OCI-LY7 (cell line): ENCODE measurements at regions not wholly inside any gene's neighbourhood (a gene's known extent, or its start where the extent isn't known, plus 50 kb on each side); places are given as distances from the start of the nearest gene placed in this dataset.

Experiments used
- EZH2phosphoT487 ChIP-seq: fragments of 200-600 bp; sonication (generic); IDR thresholded peaks from 2 replicates; pipeline ENCODE4 v1.6.1; 2018; ENCODE audit warnings: low read depth, borderline replicate concordance, mild to moderate bottlenecking, mixed run types, antibody characterized with exemption, low read length, moderate library complexity, mixed read lengths
- TF ChIP-seq, protein P1 (sequence below): fragments of 200-600 bp; sonication (generic); conservative IDR thresholded peaks from 2 replicates; pipeline ENCODE4 v1.5.1; 2014; ENCODE audit warnings: mild to moderate bottlenecking, antibody characterized with exemption, low read length, moderate library complexity, mixed read lengths

DNA sequence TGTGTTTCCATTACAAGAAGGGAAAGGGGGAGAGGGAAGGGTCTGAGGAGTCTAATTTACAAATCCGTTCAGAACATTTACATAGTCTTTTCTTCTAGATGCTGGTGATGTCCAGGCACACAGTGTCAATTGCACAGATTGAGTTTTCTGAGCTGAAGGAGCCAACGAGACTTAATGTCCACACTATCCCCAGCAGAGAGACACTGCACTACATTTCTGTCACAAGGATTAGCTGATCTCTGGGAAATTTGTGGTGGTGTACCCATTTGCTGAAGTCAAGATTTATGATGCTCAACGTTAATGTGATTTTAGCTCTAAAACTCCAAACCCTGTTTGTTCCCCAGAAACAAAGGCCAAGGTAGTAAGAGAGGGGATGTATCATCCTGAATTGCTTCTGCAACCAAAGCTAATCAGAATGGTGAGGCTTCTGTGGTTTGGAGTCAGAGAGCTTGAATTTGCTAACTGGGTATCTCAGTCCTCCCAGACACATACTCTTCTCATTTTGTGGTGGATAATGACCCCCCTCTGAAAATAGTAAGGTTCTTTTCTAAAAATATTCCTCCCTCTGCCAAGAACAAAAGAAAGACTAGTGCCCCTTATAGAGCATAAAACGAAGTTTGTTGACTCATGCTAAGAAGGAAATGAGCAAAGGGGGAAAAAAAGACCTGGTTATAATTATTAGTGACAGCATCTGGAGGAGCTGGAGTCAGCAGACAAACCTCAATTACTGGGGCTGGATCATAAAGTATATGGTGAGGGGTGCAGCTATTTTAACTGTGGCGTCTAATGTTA is 416.9 kb downstream of the PSAT1 start:
- TF ChIP-seq, protein P1, sequence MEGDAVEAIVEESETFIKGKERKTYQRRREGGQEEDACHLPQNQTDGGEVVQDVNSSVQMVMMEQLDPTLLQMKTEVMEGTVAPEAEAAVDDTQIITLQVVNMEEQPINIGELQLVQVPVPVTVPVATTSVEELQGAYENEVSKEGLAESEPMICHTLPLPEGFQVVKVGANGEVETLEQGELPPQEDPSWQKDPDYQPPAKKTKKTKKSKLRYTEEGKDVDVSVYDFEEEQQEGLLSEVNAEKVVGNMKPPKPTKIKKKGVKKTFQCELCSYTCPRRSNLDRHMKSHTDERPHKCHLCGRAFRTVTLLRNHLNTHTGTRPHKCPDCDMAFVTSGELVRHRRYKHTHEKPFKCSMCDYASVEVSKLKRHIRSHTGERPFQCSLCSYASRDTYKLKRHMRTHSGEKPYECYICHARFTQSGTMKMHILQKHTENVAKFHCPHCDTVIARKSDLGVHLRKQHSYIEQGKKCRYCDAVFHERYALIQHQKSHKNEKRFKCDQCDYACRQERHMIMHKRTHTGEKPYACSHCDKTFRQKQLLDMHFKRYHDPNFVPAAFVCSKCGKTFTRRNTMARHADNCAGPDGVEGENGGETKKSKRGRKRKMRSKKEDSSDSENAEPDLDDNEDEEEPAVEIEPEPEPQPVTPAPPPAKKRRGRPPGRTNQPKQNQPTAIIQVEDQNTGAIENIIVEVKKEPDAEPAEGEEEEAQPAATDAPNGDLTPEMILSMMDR = no peak
- TF ChIP-seq EZH2phosphoT487 = no peak
